GM12892 (cell line): ENCODE measurements at regions not wholly inside any gene's neighbourhood (a gene's known extent, or its start where the extent isn't known, plus 50 kb on each side); places are given as distances from the start of the nearest gene placed in this dataset.

Experiments
- POLR2A ChIP-seq: IDR thresholded peaks from 2 replicates; pipeline ENCODE4 v1.6.1; 2011; ENCODE audit warnings: low read depth, low read length, control low read depth
- POLR2AphosphoS5 ChIP-seq: IDR thresholded peaks from 2 replicates; pipeline ENCODE4 v1.6.1; 2011; ENCODE audit warnings: low read depth, low read length, control low read depth
- TAF1 ChIP-seq: IDR thresholded peaks from 2 replicates; pipeline ENCODE4 v1.6.1; 2011; ENCODE audit warnings: low read depth, mild to moderate bottlenecking, control low read depth, low read length, borderline replicate concordance

DNA sequence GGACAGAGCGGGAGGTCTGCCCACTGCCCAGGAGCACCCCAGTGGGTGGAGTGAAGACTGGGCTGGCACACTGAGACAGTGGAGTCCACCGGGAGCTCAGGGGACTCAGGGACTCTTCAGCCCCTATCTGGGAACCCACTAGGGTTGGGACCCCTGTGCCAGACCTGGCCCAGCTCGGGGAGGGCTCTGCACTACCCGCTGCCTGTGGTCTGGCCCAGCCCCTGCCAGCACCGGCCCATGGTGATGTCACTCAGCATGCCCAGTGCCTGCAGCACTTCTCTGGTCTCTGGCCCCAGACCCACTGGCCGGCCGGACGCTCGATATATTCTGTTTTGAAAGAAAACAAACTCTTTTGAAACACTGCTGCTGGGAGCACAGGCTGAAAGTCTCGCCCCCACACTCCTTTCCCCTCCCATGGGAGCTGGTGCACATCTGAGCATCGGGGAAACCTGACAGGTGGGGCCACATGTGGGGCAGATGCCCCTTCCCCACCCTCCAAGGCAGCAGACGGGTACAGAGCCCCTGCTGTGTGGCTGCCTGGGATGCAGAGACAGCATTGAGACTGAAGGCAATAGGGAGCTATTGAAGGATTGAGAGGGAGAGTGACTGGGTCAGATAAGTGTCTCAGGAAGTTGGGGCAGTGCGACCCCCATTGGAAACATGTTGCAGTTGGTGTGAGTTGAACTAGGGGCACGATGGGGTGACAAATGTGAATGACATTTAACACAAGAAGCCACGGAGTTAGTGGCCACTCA, 62.9 kb downstream of the MYEOV start:
- TF ChIP-seq POLR2A = no peak
- TF ChIP-seq TAF1 = no peak
- no peak for TF ChIP-seq POLR2AphosphoS5
